Loucy (cell line): ENCODE measurements at regions not wholly inside any gene's neighbourhood (a gene's known extent, or its start where the extent isn't known, plus 50 kb on each side); places are given as distances from the start of the nearest gene placed in this dataset.

Experiments
- H2AFZ ChIP-seq: fragments of 200-600 bp; sonication (generic); 2 replicates; pipeline ENCODE4 v1.6.0; 2016; ENCODE audit warnings: antibody characterized with exemption, mild to moderate bottlenecking, low read length, moderate library complexity
- H3F3A ChIP-seq: fragments of 200-600 bp; 2 replicates; pipeline ENCODE4 v1.6.0; 2016; ENCODE audit warnings: antibody characterized with exemption, low read depth, mild to moderate bottlenecking
- H3K27me3 ChIP-seq: fragments of 200-600 bp; sonication (generic); 2 replicates; pipeline ENCODE4 v1.6.1; 2014; ENCODE audit warnings: low read length, mild to moderate bottlenecking; ENCODE audit not compliant: insufficient read depth, poor library complexity, severe bottlenecking
- H3K36me3 ChIP-seq: fragments of 200-600 bp; sonication (generic); 2 replicates; pipeline ENCODE4 v1.6.1; 2016; ENCODE audit warnings: low read length; ENCODE audit not compliant: insufficient read depth
- H3K4me1 ChIP-seq: fragments of 200-600 bp; sonication (generic); 2 replicates; pipeline ENCODE4 v1.5.1; 2014; ENCODE audit warnings: low read length, mild to moderate bottlenecking; ENCODE audit not compliant: insufficient read depth, poor library complexity, severe bottlenecking
- H3K4me2 ChIP-seq: fragments of 200-600 bp; sonication (generic); 2 replicates; pipeline ENCODE4 v1.6.0; 2014; ENCODE audit warnings: antibody characterized with exemption, low read length, low read depth, mild to moderate bottlenecking; ENCODE audit not compliant: poor library complexity, severe bottlenecking
- H3K4me3 ChIP-seq: fragments of 200-600 bp; sonication (generic); 2 replicates; pipeline ENCODE4 v1.5.1; 2014; ENCODE audit warnings: low read length, mild to moderate bottlenecking, mixed read lengths; ENCODE audit not compliant: poor library complexity, severe bottlenecking
- H3K79me2 ChIP-seq: fragments of 200-600 bp; sonication (generic); 2 replicates; pipeline ENCODE4 v1.6.1; 2014; ENCODE audit warnings: low read length; ENCODE audit not compliant: insufficient read depth
- H3K9ac ChIP-seq: fragments of 200-600 bp; sonication (generic); 2 replicates; pipeline ENCODE4 v1.6.0; 2014; ENCODE audit warnings: mild to moderate bottlenecking, low read depth, low read length, moderate library complexity; ENCODE audit not compliant: poor library complexity, severe bottlenecking
- H3K9me2 ChIP-seq: fragments of 200-600 bp; sonication (generic); replicated peaks from 2 replicates; pipeline ENCODE4 v1.6.1; 2016; ENCODE audit warnings: low read depth, low read length, mixed read lengths
- H3K9me3 ChIP-seq: fragments of 200-600 bp; sonication (generic); 2 replicates; pipeline ENCODE4 v1.6.1; 2014; ENCODE audit warnings: mild to moderate bottlenecking, antibody characterized with exemption, low read length, low read depth; ENCODE audit not compliant: insufficient read depth
- H4K20me1 ChIP-seq: fragments of 200-600 bp; sonication (generic); 2 replicates; pipeline ENCODE4 v1.6.0; 2014; ENCODE audit warnings: antibody characterized with exemption, low read length, mild to moderate bottlenecking; ENCODE audit not compliant: insufficient read depth, poor library complexity, severe bottlenecking
- CTCF ChIP-seq: fragments of 200-600 bp; sonication (generic); conservative IDR thresholded peaks from 2 replicates; pipeline ENCODE4 v1.5.1; 2014; ENCODE audit warnings: mild to moderate bottlenecking, antibody characterized with exemption, low read length
- EZH2phosphoT487 ChIP-seq: fragments of 200-600 bp; IDR thresholded peaks from 2 replicates; pipeline ENCODE4 v1.6.1; 2018; ENCODE audit warnings: antibody characterized with exemption, mild to moderate bottlenecking, moderate library complexity, borderline replicate concordance

- Histone ChIP-seq H3K4me3 (no peak overlapping the region), H3F3A (no peaks in the 10 kb centered on the region), H3K27me3 (no peaks in the 10 kb centered on the region), H3K9me2 (no peaks in the 10 kb centered on the region), H3K4me1 (no peaks in the 10 kb centered on the region), H3K4me2 (no peak overlapping the region), H4K20me1 (no peaks in the 10 kb centered on the region), H3K36me3 (no peaks in the 10 kb centered on the region), H3K9ac (no peak overlapping the region), H3K9me3 (no peaks in the 10 kb centered on the region), H3K79me2 (no peaks in the 10 kb centered on the region), H2AFZ (no peak overlapping the region)
- no peak for TF ChIP-seq EZH2phosphoT487
- no peak for TF ChIP-seq CTCF
These were observed 297.4 kb downstream of the HNRNPD start for GRCh38 chr4:82076359-82076758.

GRCh38 chr4:82071951-82072350, 301.8 kb downstream of the HNRNPD start:
- TF ChIP-seq CTCF (no peak), EZH2phosphoT487 (no peak)
- no peak overlapping the region for H3K4me3 ChIP-seq
- H3F3A ChIP-seq = no peaks in the 10 kb centered on the region
- H3K9me2 ChIP-seq = no peaks in the 10 kb centered on the region
- H3K9ac ChIP-seq = no peak overlapping the region
- H3K4me2 ChIP-seq = no peak overlapping the region
- no peaks in the 10 kb centered on the region for H3K36me3 ChIP-seq
- H3K9me3 ChIP-seq = no peaks in the 10 kb centered on the region
- no peaks in the 10 kb centered on the region for H4K20me1 ChIP-seq
- H3K4me1 ChIP-seq = no peaks in the 10 kb centered on the region
- no peak overlapping the region for H2AFZ ChIP-seq
- H3K79me2 ChIP-seq = no peaks in the 10 kb centered on the region
- no peaks in the 10 kb centered on the region for H3K27me3 ChIP-seq

GRCh38 chr4:82069883-82070638, 303.7 kb downstream of the HNRNPD start:
- H3K9ac ChIP-seq = no peak overlapping the region
- H3K9me3 ChIP-seq = no peaks in the 10 kb centered on the region
- no peaks in the 10 kb centered on the region for H3K4me1 ChIP-seq
- no peak overlapping the region for H3K4me3 ChIP-seq
- no peaks in the 10 kb centered on the region for H3K27me3 ChIP-seq
- H3K9me2 ChIP-seq = no peaks in the 10 kb centered on the region
- no peak overlapping the region for H2AFZ ChIP-seq
- H3K4me2 ChIP-seq = no peak overlapping the region
- H4K20me1 ChIP-seq = no peaks in the 10 kb centered on the region
- H3K36me3 ChIP-seq = no peaks in the 10 kb centered on the region
- TF ChIP-seq CTCF (no peak), EZH2phosphoT487 (no peak)
- no peaks in the 10 kb centered on the region for H3F3A ChIP-seq
- no peaks in the 10 kb centered on the region for H3K79me2 ChIP-seq
